ENCODE measurements at regions not wholly inside any gene's neighbourhood (a gene's known extent, or its start where the extent isn't known, plus 50 kb on each side); places are given as distances from the start of the nearest gene placed in this dataset.

DNA sequence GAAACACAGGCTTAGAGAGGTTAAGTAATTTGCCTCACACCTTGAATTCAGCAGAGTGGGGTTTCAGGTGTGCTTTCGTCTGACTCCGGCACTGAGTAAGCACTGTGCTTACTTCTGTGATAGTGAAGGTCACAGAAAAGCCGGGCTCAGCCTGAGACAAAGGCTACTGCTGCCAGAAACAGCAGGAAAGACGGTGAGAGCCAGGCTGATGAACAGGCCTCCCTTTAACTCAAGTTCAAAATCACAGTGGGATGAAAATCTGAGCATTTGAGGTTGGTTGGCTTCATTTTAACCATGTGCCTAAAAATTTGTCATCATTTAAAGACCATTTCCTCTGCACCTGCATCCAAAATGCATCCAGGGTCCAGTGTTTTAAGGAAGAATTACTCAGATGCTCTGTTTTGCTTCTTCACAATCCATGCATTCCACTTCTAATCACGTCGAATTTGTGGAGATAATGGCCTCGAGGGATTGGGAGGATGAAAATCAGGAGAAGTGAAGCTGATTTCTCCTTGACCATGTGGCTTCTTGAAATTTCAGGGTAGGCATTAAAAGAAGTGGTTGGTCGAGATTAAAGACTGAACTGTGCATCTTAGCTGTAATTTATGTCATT is 121.2 kb upstream of the LNX1 start:
- H3K36me3 ChIP-seq: no peaks in the 10 kb centered on the region
- WGBS, 2 donors: 47 to 50% methylated on average over 8 of the region's 8 CpGs
- H3K27me3 ChIP-seq: no peaks in the 10 kb centered on the region
- peaks cover 18 to 40% of the 10 kb centered on the region in 2 donors for H3K4me1 ChIP-seq
- intact Hi-C loops (cut with DNase I): no loop called here
- H3K4me3 ChIP-seq (replicated peaks in 1 of 3): no peak overlapping the region
- H3K27ac ChIP-seq: peak overlapping the region in 1 of 3 donors; percentile 64
- peak in 1 of 2 donors; percentile 40 for DNase-seq
- H3K9me3 ChIP-seq: no peaks in the 10 kb centered on the region
- TF ChIP-seq, protein P1, sequence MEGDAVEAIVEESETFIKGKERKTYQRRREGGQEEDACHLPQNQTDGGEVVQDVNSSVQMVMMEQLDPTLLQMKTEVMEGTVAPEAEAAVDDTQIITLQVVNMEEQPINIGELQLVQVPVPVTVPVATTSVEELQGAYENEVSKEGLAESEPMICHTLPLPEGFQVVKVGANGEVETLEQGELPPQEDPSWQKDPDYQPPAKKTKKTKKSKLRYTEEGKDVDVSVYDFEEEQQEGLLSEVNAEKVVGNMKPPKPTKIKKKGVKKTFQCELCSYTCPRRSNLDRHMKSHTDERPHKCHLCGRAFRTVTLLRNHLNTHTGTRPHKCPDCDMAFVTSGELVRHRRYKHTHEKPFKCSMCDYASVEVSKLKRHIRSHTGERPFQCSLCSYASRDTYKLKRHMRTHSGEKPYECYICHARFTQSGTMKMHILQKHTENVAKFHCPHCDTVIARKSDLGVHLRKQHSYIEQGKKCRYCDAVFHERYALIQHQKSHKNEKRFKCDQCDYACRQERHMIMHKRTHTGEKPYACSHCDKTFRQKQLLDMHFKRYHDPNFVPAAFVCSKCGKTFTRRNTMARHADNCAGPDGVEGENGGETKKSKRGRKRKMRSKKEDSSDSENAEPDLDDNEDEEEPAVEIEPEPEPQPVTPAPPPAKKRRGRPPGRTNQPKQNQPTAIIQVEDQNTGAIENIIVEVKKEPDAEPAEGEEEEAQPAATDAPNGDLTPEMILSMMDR (IDR thresholded peaks at IDR 0.05): no peak
- no peak for TF ChIP-seq POLR2A (IDR thresholded peaks at IDR 0.05)

DNA sequence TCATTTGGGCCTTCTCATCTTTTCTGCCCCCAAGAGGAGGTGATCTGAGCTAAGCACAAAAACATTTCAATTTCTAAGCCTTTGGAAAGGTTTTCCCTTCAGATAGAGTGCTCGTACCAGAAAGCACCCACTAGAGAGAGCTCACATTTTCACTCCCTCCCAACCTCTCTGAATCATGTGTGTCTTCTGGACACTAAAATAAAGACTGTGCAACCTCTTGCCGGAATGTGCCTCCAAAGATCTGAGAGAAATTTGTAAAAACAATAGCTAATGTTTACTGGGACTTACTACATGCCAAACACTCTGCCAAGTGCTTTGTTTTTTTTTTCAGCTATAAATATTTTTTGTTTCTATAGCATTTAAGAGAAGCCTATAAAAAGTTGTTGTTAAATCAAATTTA is 120.6 kb upstream of the LNX1 start:
- DNase-seq: no peak
- intact Hi-C loops (cut with DNase I): no loop called here
- no peak overlapping the region for H3K4me3 ChIP-seq (replicated peaks in 1 of 3)
- 49 to 59% methylated on average over 2 of the region's 2 CpGs for WGBS, 2 donors
- H3K27ac ChIP-seq: peak overlapping the region in 1 of 3 donors; percentile 64
- no peaks in the 10 kb centered on the region for H3K9me3 ChIP-seq
- no peaks in the 10 kb centered on the region for H3K27me3 ChIP-seq
- TF ChIP-seq POLR2A (IDR thresholded peaks at IDR 0.05): no peak
- TF ChIP-seq, protein P1 (IDR thresholded peaks at IDR 0.05): no peak
- no peaks in the 10 kb centered on the region for H3K36me3 ChIP-seq
- H3K4me1 ChIP-seq: peaks cover 18 to 35% of the 10 kb centered on the region in 2 donors

DNA sequence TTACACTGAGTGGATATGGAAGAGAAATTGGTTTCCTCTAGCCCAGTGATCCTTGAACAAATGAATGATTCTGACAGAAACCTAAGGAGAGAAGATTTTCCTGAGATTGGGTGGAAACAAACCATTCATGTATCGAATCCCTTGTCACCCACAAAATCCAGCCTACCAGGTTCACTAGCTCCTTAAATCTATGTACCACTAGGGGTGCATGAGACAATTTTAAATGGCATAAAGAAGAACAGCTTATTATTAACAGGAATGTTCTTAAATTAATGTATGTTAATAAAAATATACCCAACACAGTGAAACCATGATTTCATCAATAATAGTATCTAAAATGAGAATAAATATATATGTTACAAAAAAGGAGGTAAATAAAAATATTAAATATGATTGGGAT is 118.4 kb upstream of the LNX1 start:
- 71 to 81% methylated on average over 1 of the region's 1 CpG for WGBS, 2 donors
- no peak overlapping the region for H3K27ac ChIP-seq
- no peaks in the 10 kb centered on the region for H3K27me3 ChIP-seq
- TF ChIP-seq, protein P1 (IDR thresholded peaks at IDR 0.05): peak in 2 of 6 experiments; percentile 7 to 18
- TF ChIP-seq POLR2A (IDR thresholded peaks at IDR 0.05): no peak
- no peaks in the 10 kb centered on the region for H3K9me3 ChIP-seq
- DNase-seq: no peak
- H3K4me1 ChIP-seq: peaks cover 12 to 36% of the 10 kb centered on the region in 2 donors
- no peak overlapping the region for H3K4me3 ChIP-seq (replicated peaks in 1 of 3)
- H3K36me3 ChIP-seq: no peaks in the 10 kb centered on the region
- intact Hi-C loops (cut with DNase I): loop anchor here (10.0 kb wide), 2 partner anchors 195 to 515 kb away; partner anchors contain the start of gene PDGFRA

DNA sequence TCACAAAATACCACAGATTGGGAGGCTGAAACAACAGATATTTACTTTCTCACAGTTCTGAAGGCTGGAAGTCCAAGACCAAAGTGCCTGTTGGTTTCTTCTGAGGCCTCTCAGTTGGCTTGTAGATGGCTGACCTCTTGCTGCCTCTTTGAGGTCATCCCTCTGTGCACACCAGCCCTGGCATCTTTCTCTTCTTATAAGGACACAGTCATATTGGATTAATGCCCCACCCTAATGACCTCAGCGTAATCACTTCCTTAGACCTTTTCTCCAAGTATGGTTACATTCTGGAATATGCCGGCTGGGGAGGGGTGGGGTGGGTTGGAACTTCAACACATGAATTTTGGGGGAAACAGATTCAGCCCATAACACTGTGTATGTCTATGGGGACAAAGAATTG is 116.2 kb upstream of the LNX1 start:
- Histone ChIP-seq H3K4me1 (peaks cover 26 to 50% of the 10 kb centered on the region in 2 donors), H3K27me3 (no peaks in the 10 kb centered on the region), H3K9me3 (no peaks in the 10 kb centered on the region), H3K27ac (no peak overlapping the region), H3K4me3 (replicated peaks in 1 of 3) (no peak overlapping the region), H3K36me3 (no peaks in the 10 kb centered on the region)
- WGBS, 2 donors: 96 to 98% methylated on average over 2 of the region's 2 CpGs
- no peak for DNase-seq
- intact Hi-C loops (cut with DNase I): loop anchor here (10.0 kb wide), 2 partner anchors 197 to 517 kb away; partner anchors contain the start of gene PDGFRA
- TF ChIP-seq, protein P1 (IDR thresholded peaks at IDR 0.05): no peak
- no peak for TF ChIP-seq POLR2A (IDR thresholded peaks at IDR 0.05)

DNA sequence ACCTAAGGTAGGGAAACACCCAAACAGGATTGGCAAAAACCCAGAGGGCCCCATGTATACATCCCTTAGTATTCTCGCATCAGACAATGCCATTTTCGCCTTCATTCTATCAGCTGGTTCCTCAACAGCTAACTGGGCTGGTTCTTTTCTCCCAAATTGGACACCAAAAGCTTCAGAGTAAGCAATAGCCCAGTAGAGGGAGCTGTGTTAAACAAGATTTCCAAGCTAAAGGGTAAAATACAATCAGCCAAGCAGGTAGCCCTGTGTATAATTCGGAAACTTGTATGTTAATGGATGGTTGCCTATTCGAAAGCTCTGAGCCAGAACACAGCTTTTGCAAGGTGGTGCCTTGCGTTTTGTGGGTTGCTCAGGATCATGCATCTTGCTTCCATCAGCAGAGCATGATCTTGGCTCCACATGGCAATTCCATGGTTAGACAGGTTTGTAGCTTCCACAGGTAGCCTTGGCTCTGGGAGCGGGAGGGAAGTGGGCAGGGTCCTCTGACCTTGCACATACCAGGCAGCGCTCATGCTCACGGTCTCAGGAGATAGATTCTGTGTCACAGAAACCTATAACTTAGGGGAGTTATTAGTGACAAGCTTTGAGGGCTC is 115.2 kb upstream of the LNX1 start:
- Histone ChIP-seq H3K27ac (peak overlapping the region in 1 of 3 donors; percentile 5), H3K27me3 (no peaks in the 10 kb centered on the region), H3K4me1 (peaks cover 25 to 46% of the 10 kb centered on the region in 2 donors), H3K4me3 (replicated peaks in 1 of 3) (no peak overlapping the region), H3K9me3 (no peaks in the 10 kb centered on the region), H3K36me3 (no peaks in the 10 kb centered on the region)
- intact Hi-C loops (cut with DNase I): loop anchor here (10.0 kb wide), 2 partner anchors 198 to 518 kb away; partner anchors contain the start of gene PDGFRA
- WGBS, 2 donors: 54 to 58% methylated on average over 8 of the region's 8 CpGs
- TF ChIP-seq, protein P1 (IDR thresholded peaks at IDR 0.05): peak in 5 of 6 experiments; percentile 42 to 72 (median 68)
- no peak for TF ChIP-seq POLR2A (IDR thresholded peaks at IDR 0.05)
- no peak for DNase-seq
